ENCODE measurements at regions not wholly inside any gene's neighbourhood (a gene's known extent, or its start where the extent isn't known, plus 50 kb on each side); places are given as distances from the start of the nearest gene placed in this dataset.

DNA sequence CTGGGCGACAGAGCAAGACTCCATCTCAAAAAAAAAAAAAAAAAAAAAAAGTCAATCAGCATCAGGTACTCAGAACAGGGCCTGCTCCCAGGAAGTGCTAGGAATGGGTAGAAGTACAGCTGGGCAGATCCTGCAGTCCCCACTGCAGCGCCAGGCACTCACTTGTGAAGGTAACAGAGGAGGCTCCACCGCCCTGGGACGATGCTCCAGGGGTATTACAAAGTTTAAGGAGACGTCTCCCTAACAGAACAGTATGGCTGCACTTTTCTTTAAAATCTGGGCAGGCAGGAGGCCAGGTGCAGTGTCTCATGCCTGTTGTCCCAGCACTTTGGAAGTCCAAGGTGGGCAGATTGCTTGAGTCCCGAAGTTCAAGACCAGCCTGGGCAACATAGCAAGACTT lies 1449.0 kb downstream of the BRD1 start:
- no peaks in the 10 kb centered on the region for H3K9me3 ChIP-seq (ENCODE audit: control insufficient read depth, insufficient read depth, low read length)
- Mint-ChIP-seq H3K27ac (no peak overlapping the region), H3K36me3 (no peaks in the 10 kb centered on the region), H3K4me3 (no peak overlapping the region), H3K27me3 (ENCODE audit: low read depth in 2 of 2) (peaks cover 20 to 24% of the 10 kb centered on the region in 2 donors), H3K9me3 (no peaks in the 10 kb centered on the region), H3K4me1 (no peaks in the 10 kb centered on the region)
- H3K36me3 ChIP-seq (ENCODE audit: control insufficient read depth, insufficient read depth, low read length), result no peaks in the 10 kb centered on the region
- H3K27ac ChIP-seq (ENCODE audit: low read length), result no peak overlapping the region
- H3K4me1 ChIP-seq (ENCODE audit: control insufficient read depth, insufficient read depth, low read length), result no peaks in the 10 kb centered on the region
- TF ChIP-seq, protein P1, sequence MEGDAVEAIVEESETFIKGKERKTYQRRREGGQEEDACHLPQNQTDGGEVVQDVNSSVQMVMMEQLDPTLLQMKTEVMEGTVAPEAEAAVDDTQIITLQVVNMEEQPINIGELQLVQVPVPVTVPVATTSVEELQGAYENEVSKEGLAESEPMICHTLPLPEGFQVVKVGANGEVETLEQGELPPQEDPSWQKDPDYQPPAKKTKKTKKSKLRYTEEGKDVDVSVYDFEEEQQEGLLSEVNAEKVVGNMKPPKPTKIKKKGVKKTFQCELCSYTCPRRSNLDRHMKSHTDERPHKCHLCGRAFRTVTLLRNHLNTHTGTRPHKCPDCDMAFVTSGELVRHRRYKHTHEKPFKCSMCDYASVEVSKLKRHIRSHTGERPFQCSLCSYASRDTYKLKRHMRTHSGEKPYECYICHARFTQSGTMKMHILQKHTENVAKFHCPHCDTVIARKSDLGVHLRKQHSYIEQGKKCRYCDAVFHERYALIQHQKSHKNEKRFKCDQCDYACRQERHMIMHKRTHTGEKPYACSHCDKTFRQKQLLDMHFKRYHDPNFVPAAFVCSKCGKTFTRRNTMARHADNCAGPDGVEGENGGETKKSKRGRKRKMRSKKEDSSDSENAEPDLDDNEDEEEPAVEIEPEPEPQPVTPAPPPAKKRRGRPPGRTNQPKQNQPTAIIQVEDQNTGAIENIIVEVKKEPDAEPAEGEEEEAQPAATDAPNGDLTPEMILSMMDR (IDR thresholded peaks at IDR 0.05), result no peak
- 89% methylated on average over 5 of the region's 6 CpGs for WGBS (ENCODE audit: insufficient coverage)
- ATAC-seq (no peak), DNase-seq (no peak)
- intact Hi-C loops (cut with micrococcal nuclease), result no loop called here
- no peaks in the 10 kb centered on the region for H3K27me3 ChIP-seq (ENCODE audit: control insufficient read depth, insufficient read depth, low read length)
- H3K4me3 ChIP-seq (ENCODE audit: low read length), result no peak overlapping the region

DNA sequence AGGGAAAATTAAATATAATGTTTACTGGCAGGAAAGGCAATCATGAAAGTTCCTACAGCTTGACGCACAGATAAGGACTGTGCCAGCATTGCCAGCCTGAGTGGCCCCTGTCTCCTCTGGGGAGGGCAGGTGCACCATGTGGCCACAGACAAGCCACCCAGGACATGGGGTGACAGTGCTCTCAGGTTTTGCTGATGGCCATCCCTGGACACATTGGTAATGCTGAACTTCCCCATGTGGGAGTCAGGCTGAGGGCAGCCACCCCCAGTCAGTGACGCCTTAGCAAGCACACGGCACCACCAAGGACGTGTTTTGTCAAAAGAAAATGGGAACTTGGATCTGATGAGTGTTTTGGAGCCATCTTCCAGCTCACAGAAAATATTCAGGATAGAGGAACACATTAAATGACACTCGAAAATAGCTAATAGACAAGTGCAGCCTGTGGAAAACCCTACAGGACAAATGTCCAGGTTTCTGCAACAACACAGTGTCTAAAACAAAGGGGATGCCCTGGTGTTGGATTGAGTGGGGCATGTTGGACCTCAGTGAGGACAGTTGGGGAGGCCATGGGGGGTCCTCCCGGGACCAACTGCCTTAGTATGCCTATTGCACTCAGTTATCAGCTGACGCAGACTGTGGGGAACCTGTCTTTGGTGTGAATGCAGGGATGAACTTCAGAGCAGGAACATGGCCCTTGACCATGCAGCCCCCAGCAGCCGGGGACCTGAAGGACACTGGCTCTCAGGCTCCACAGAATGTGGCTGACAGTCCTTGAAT lies 1450.5 kb downstream of the BRD1 start:
- 77% methylated on average over 8 of the region's 8 CpGs for WGBS (ENCODE audit: insufficient coverage)
- DNase-seq, result no peak

DNA sequence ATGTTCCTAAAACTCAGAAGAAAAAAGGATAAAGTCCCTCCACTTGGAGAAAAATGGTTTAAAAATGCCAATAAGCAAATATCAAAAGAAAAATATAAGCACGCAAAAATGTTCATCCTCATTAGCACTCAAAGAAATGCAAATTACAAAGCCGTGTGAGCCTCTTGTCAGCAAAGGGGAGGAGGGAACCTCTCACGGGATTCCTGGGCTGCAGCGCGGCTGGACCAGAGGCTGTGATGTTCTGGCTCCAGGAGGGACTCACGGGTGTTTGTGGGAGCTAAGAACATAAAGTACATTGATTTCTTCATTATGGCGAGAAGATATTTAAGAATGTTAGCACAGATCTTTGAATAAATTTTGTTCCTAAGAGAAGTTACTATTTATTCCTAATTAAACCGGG lies 1451.2 kb downstream of the BRD1 start:
- Mint-ChIP-seq H3K4me3 (no peak overlapping the region), H3K27ac (no peak overlapping the region), H3K27me3 (ENCODE audit: low read depth in 2 of 2) (peaks cover 22 to 25% of the 10 kb centered on the region in 2 donors), H3K4me1 (no peaks in the 10 kb centered on the region), H3K9me3 (no peaks in the 10 kb centered on the region), H3K36me3 (no peaks in the 10 kb centered on the region)
- no peaks in the 10 kb centered on the region for H3K4me1 ChIP-seq (ENCODE audit: control insufficient read depth, insufficient read depth, low read length)
- DNase-seq (no peak), ATAC-seq (no peak)
- H3K27me3 ChIP-seq (ENCODE audit: control insufficient read depth, insufficient read depth, low read length), result no peaks in the 10 kb centered on the region
- no peak overlapping the region for H3K4me3 ChIP-seq (ENCODE audit: low read length)
- intact Hi-C loops (cut with micrococcal nuclease), result no loop called here
- H3K27ac ChIP-seq (ENCODE audit: low read length), result no peak overlapping the region
- WGBS (ENCODE audit: insufficient coverage), result 26% methylated on average over 6 of the region's 8 CpGs
- no peaks in the 10 kb centered on the region for H3K36me3 ChIP-seq (ENCODE audit: control insufficient read depth, insufficient read depth, low read length)
- H3K9me3 ChIP-seq (ENCODE audit: control insufficient read depth, insufficient read depth, low read length), result no peaks in the 10 kb centered on the region
- TF ChIP-seq, protein P1 (IDR thresholded peaks at IDR 0.05), result no peak

More for the DNA sequence above, 1450.5 kb downstream of the BRD1 start:
- no peak overlapping the region for H3K4me3 ChIP-seq (ENCODE audit: low read length)
- Mint-ChIP-seq H3K36me3 (no peaks in the 10 kb centered on the region), H3K4me3 (no peak overlapping the region), H3K9me3 (no peaks in the 10 kb centered on the region), H3K27me3 (ENCODE audit: low read depth in 2 of 2) (peaks cover 20 to 25% of the 10 kb centered on the region in 2 donors), H3K27ac (no peak overlapping the region), H3K4me1 (no peaks in the 10 kb centered on the region)
- H3K27me3 ChIP-seq (ENCODE audit: control insufficient read depth, insufficient read depth, low read length), result no peaks in the 10 kb centered on the region
- H3K9me3 ChIP-seq (ENCODE audit: control insufficient read depth, insufficient read depth, low read length), result no peaks in the 10 kb centered on the region
- intact Hi-C loops (cut with micrococcal nuclease), result no loop called here
- no peaks in the 10 kb centered on the region for H3K4me1 ChIP-seq (ENCODE audit: control insufficient read depth, insufficient read depth, low read length)
- no peak for ATAC-seq
- no peaks in the 10 kb centered on the region for H3K36me3 ChIP-seq (ENCODE audit: control insufficient read depth, insufficient read depth, low read length)
- no peak overlapping the region for H3K27ac ChIP-seq (ENCODE audit: low read length)
- TF ChIP-seq, protein P1 (IDR thresholded peaks at IDR 0.05), result no peak
